SH-SY5Y (cell line): ENCODE measurements at regions not wholly inside any gene's neighbourhood (a gene's known extent, or its start where the extent isn't known, plus 50 kb on each side); places are given as distances from the start of the nearest gene placed in this dataset.

Experiments used
- GATA2 ChIP-seq: IDR thresholded peaks from 2 replicates; pipeline ENCODE4 v1.6.1; 2011; ENCODE audit warnings: mild to moderate bottlenecking, low read depth, low read length
- GATA3 ChIP-seq: IDR thresholded peaks from 2 replicates; pipeline ENCODE4 v1.6.1; 2011; ENCODE audit warnings: low read depth, mild to moderate bottlenecking, low read length, moderate library complexity

DNA sequence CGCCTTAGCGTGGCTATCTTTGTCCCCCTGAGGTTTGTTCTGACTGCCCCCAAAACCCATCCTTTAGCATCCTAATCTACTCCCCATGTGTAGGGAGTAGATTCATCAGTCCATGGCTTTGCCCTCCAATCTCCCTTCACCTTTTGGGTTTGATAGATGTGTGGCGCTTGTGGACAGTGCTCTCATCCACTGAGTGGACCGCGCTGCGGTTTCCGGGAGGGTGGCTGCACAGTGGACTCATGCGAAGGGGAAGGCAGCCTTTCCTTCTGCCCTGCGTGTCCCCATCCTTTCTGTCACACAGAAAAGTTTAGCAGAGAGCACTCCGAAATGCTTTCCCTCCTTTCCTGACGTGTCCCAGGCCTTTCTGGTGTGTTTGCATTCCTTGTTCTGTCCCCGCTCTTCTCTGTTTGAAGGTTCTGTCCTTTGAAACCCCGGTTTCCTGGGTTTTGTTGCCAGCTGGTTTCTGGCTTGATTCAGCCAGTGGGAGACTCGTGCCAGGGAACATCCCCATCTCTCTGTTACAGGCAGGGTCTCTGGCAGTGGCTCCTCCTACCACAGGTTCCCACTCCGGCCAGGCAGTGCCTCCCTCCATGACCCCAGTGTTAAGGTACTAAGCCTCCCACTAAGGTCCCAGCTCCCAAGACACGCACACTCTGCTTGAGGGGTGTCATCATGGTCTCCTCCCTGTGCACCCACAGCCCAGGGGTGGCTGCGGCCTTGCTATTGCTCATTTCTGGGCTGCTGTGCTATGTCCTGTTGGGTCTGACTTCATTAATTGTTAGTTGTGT is 547.7 kb upstream of the DPP6 start:
- TF ChIP-seq GATA3 = no peak
- TF ChIP-seq GATA2 = no peak

DNA sequence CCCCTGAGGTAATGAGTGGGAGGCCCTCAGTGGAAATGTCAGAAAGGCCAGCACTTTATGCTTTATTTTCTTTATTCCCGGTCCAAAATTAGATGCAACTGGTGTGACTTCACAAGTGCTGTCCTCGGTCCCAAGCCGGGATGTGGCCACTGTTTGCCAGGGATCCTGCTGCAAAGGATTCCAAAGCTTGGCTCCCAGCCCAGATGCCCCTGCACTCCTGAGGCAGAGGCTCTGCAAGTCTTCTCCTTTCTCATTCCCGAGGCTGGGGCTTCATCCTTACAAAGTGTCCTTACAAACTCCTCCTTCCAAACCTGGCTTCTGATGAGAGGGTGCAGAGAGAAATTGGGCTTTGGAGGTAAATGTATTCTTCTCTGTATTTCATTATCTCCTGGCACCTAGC is 544.3 kb upstream of the DPP6 start:
- TF ChIP-seq GATA2 (no peak), GATA3 (no peak)

DNA sequence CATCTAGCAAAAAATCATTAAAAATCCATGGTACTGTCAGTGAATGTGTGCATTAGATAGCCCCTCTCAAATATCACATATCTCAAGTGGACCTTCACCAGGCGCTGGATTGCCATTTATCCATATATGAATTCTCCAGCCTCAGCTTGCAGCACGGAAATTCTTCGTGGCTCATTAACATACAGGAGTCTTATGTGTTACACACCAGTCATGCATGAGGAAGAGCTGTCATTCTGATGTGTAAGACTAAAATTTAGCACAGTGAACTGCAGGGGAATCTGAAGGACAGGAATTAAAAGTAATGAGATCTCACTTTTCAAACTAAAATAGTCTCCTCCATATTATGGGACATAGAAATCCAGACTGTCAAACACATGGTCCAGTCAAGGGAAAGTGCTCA is 542.4 kb upstream of the DPP6 start:
- no peak for TF ChIP-seq GATA2
- TF ChIP-seq GATA3 = no peak

DNA sequence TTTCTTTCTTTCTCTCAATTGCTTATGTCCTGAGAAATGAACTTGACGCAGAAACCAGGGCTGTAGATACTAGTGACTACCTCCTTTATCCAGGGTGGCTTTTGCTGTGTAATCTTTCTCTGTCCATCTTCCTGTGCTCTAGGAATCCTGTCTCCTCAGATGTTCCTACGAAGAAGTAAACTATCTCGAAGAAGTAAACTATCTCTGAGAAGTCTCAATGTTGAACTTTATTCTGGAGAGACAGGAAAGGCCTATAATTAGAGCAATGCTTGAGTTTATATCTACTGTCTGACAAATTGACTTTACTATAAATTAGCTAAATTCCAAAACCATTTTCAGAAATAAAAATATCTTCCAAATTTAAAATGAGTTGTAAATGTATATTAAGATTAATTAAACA is 541.5 kb upstream of the DPP6 start:
- TF ChIP-seq GATA2 (no peak), GATA3 (no peak)

DNA sequence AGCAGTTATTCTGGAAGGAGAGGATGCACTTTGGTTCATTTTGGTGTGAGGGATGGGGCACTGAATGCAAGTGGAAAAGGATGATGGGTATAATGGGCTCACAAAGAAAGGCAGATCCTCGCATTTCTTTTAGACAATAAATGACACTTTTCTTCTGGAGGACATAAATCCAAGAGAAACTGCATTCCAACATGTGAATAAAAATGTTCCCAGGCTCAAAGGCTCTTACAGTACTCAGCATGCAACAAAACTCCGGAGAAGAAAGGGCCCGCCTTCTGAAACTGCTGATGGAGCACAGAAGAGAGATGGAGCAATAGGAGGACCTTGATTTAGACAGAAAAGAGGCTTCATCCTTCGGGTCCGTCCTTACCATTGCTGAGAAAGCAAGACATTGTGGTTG is 538.2 kb upstream of the DPP6 start:
- TF ChIP-seq GATA3 (no peak), GATA2 (no peak)

DNA sequence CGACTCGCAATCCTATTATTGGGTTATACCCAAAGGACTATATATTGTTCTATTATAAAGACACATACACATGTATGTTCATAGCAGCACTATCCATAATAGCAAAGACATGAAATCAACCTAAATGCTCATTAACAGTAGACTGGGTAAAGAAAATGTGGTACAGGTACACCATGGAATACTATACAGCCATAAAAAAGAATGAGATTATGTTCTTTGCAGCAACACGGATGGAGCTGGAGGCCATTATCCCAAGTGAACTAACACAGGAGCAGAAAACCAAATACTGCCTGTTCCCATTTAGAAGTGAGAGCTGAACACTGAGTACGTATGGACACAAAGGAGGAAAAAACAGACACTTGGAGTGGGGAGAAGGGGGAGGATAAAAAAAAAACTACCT is 536.8 kb upstream of the DPP6 start:
- TF ChIP-seq GATA2 = no peak
- no peak for TF ChIP-seq GATA3

DNA sequence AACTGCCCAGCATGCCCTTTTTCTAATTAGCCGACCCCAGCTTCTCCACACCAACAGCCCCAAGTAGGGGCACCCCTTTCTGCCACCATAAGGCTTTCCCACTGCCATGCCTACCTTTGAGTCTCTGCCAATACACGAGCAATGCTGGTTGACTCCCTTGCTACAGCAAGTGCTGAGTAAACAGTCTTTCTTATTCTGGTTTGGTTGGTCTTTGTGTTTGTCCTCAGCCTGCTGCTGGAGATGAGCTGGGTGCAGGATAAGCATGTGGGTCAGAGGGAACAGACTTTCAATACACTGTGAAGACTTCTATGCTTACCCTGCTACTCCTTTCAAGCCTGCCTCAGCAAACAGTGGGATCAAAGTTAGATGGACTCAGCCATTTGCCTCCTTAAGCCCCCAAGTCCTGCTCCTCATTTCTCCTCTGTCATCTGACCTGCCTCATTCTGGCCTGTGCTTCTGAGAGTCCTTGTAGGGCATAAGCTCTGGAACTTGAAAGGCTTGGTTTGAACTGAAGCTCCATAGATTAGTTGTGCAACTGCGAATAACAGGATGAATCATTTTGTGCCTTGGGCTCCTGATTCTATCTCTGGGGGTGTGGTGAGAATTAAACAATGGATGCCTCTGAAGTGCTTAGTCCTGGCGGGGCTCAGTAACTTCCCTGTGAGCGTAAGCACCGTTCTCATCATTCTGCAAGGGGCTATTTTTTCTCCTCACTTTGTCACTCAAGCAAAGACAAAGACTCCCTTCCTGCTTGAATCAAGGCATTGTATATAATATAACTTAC is 533.8 kb upstream of the DPP6 start:
- TF ChIP-seq GATA3 = no peak
- no peak for TF ChIP-seq GATA2

DNA sequence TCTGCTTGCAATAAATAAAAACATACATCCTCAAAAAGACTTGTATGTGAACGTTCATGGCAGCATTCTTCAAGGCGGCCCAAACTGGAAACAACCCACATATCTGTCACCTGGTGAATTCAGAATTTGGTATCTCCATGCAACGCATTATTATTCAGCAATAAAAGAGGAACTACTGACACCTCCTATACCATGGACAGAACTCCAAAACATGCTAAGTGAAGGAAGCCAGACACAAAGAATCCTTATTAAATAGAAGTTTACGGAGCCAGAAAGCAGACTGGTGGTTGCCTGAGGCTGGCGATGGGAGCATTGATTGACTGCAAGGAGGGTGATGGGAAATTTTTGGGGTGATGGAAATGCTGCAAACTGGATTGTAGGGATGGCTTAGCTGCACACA is 530.8 kb upstream of the DPP6 start:
- TF ChIP-seq GATA3 (no peak), GATA2 (no peak)

DNA sequence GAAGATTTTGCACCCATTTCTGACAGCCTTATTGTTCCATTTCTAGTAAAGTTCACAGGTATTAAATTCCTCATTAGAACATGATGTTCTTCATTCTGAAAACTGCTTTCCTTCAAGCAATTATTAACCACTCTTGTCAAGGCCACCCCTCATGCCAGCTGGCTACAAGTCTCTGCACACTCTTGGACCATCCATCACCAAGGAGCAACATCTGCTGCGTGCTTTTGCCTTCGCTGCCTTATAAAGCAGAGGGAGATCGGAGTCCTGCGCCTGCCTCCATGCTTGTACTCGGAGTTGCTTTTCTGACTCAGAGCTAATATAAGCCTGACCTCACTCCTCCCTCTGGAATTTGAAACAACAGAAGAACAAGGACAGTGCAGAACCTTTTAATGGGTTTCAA is 529.9 kb upstream of the DPP6 start:
- TF ChIP-seq GATA3 = no peak
- TF ChIP-seq GATA2 = no peak

DNA sequence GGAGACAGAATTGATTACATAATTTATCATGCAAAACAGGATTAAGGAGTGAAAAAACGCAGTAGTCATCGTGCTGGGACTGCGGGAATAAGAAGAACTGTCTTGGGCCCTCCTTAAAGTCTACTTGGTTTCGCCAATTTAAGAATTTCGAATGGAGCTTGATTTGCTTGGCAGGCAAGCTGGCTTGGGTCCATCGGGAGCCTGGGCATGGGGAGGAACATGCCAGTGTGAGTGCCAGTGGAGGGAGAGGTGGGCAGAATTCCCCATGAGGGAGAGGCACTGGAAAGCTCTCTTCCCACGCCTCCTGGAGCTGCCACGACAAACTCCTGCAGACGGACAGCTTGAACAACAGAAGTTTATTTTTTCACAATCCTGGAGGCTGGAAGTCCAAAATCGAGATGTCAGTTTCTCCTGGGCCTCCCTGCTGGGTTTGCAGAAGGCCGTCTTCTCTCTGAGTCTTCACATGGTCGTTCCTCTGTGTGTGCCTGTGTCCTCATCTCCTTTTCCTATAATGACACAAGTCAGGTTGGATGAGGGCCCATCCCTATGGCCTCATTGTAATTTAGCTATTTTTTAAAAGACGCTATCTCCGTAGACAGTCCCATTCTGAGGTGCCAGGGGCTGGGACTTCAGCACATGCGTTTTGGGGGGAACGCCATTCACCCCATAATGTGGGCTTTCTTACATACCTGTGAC is 528.7 kb upstream of the DPP6 start:
- no peak for TF ChIP-seq GATA2
- no peak for TF ChIP-seq GATA3

DNA sequence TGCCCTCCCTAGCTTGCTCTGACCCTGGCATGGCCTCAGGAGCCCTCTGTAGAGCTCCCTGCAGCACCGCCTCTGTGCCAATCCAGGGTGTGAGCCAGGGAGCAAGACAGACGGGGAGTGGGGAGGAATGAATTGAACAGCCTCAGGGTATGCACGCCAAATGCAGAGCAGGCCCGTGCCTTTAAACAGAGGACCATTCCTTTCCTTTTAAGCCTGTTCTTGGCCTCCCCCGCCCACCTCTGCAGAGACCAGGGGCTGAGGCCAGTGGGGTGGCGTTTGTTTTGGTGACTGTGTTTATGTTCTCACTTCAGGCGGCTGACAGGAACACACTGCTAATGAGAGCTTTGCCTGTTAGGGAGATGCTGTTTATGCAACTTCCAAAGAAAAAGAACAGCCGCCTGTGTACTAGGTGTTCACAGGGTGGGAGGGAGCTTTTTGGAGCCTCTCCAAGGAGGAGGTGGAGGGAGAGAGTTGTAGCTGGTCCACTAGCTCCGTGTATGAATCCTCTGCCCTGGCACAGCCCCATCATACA is 528.1 kb upstream of the DPP6 start:
- TF ChIP-seq GATA3 = no peak

DNA sequence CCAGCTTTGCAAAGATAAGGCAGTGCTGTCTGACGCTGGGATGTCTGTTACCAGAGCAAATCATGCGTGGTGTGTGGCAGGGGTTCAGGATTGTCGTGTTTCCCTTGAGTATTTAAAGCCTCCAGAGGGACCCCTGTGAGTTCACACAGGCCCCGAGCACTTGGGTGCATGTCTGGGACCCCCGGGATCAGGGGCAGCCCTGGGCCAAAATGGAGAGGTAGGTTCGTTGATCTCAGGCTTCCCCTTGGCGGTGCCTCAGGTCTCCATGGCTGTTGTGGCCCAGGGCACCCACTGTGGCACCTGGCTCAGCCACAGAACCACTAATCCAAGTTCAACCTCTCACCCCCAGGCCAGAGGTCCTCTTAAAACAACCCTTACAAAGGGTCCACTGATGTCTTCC is 523.1 kb upstream of the DPP6 start:
- TF ChIP-seq GATA3 = no peak
- no peak for TF ChIP-seq GATA2

DNA sequence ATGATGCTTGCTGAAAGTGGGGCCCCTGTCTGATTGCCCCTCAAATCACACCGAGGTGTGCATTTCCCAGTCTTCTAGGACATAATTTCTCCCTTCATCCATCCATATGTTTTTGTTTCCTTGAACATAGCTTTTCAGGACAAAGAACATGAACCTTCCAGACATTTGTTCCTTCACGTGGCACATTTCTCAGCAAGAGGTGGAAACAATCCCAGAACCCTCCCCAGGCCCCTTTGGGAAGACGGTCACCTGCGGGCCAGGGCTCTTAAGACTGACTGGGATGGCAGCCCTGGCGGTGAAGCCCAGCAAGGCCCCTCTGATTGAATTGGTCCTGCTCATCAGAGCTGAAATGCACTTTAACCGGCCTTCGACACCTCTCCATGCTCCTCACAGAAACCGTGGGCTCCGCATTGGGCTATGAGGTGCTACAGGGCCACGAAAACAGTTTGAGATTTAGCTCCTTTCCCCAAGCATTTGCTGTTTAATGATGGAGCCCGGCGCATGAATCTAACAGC is 522.5 kb upstream of the DPP6 start:
- TF ChIP-seq GATA2 = no peak
- no peak for TF ChIP-seq GATA3

DNA sequence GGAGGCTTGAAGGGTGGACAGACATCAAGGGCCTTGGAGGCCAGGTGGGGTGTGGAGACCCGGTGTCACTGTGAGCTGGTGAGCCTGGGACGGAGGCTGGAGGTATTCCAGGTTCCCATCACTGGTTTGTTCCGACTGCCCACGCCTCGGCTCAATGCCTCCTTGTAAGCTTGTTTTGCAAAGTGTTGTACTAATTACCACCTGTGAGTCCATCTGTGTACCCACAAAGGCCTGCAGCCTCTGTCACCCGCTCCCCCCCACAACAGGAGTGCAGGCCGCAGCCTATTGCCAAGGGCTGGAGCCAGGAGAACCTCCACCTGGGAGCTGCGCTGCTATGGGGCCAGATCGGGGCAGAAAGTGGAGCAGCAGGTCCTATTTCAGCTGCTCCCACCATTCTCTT is 521.8 kb upstream of the DPP6 start:
- TF ChIP-seq GATA3 (no peak), GATA2 (no peak)

DNA sequence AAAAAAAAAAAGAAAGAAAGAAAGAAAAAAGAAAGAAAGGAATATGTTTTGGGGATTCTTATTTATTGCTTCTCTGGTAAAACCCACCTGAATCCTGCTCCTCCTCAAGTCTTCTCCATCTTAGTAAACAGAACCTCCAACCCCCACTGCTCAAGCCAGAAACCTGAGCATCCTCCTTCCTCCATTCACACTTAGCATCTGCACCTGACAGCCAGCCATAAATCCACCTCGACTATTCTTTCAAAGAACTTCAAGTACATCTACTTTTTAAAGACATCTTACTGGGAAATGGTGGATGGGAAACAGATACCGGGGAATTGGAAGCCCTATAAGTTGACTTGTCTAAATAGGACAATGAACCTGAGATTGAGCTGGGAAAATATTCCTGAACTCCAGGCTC is 519.9 kb upstream of the DPP6 start:
- TF ChIP-seq GATA2 = no peak
- TF ChIP-seq GATA3 = no peak

DNA sequence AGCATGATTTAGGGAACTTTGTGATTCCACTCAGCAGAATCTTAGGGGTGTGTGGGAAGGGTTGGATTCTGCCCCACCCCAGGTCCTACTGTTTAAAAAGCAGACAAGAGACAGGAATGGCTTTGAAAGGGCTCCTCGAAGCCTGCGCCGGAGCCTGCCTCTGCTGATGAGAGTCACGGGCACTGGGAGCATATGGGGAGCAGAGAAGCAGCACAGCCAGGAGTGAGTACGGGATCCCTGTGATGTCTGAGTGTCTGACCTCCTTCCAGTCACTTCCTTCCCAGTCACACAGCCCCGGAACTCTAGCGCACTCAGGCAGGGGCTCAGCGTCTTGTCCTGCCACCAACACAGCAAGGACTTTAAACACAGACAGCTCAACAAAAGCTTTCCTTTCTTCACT is 514.9 kb upstream of the DPP6 start:
- TF ChIP-seq GATA2 (no peak), GATA3 (no peak)

DNA sequence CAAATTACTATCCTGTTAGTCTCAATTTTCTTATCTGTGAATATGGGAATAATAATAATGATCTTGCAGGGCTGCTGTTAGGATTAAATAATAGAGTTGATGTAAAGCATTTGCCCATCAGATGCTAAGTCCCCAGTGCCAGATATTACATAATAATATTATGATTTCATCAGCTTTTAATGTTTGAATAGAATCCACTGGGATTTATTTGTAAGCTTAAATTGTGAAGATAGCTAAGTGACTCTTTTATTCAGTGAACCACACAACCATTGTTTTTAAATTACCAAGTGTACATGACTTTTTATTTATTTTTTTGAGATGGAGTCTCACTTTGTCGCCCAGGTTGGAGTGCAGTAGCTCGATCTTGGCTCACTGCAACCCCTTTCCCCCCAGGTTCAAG is 510.3 kb upstream of the DPP6 start:
- TF ChIP-seq GATA2 (no peak), GATA3 (no peak)
